ENCODE measurements at regions not wholly inside any gene's neighbourhood (a gene's known extent, or its start where the extent isn't known, plus 50 kb on each side); places are given as distances from the start of the nearest gene placed in this dataset.
A peak's percentile ranks its signal among the peaks of the same experiment; 100 is the strongest.

- TF ChIP-seq CTCF (IDR thresholded peaks at IDR 0.05; ENCODE audit: unreplicated experiment in 3 of 3): no peak
- H3K9me3 Mint-ChIP-seq: no peaks in the 10 kb centered on the region
- no peaks in the 10 kb centered on the region for H3K36me3 Mint-ChIP-seq (ENCODE audit: low read depth)
- no peaks in the 10 kb centered on the region for H3K4me1 Mint-ChIP-seq
- no peaks in the 10 kb centered on the region for H3K27me3 Mint-ChIP-seq (ENCODE audit: low read depth)
- H3K4me3 Mint-ChIP-seq: no peak overlapping the region
- no peak overlapping the region for H3K27ac Mint-ChIP-seq
Measured at GRCh38 chr7:94205529-94205928, 189.2 kb upstream of the COL1A2 start.

GRCh38 chr7:94206295-94206694 is 188.4 kb upstream of the COL1A2 start:
- TF ChIP-seq CTCF (IDR thresholded peaks at IDR 0.05; ENCODE audit: unreplicated experiment in 3 of 3): no peak
- no peaks in the 10 kb centered on the region for H3K4me1 Mint-ChIP-seq
- no peaks in the 10 kb centered on the region for H3K9me3 Mint-ChIP-seq
- no peak overlapping the region for H3K4me3 Mint-ChIP-seq
- no peaks in the 10 kb centered on the region for H3K27me3 Mint-ChIP-seq (ENCODE audit: low read depth)
- no peak overlapping the region for H3K27ac Mint-ChIP-seq
- H3K36me3 Mint-ChIP-seq (ENCODE audit: low read depth): no peaks in the 10 kb centered on the region

- TF ChIP-seq CTCF (IDR thresholded peaks at IDR 0.05; ENCODE audit: unreplicated experiment in 3 of 3): no peak
- no peaks in the 10 kb centered on the region for H3K4me1 Mint-ChIP-seq
- no peaks in the 10 kb centered on the region for H3K27me3 Mint-ChIP-seq (ENCODE audit: low read depth)
- no peaks in the 10 kb centered on the region for H3K36me3 Mint-ChIP-seq (ENCODE audit: low read depth)
- H3K27ac Mint-ChIP-seq: no peak overlapping the region
- H3K4me3 Mint-ChIP-seq: no peak overlapping the region
- H3K9me3 Mint-ChIP-seq: no peaks in the 10 kb centered on the region
Measured at GRCh38 chr7:94212160-94212559, 182.5 kb upstream of the COL1A2 start.

GRCh38 chr7:94216944-94217461 is 177.7 kb upstream of the COL1A2 start:
- Mint-ChIP-seq H3K36me3 (ENCODE audit: low read depth) (no peaks in the 10 kb centered on the region), H3K27ac (no peak overlapping the region), H3K27me3 (ENCODE audit: low read depth) (no peaks in the 10 kb centered on the region), H3K4me1 (no peaks in the 10 kb centered on the region), H3K9me3 (peaks cover 4% of the 10 kb centered on the region), H3K4me3 (no peak overlapping the region)
- no peak for TF ChIP-seq CTCF (IDR thresholded peaks at IDR 0.05; ENCODE audit: unreplicated experiment in 3 of 3)

- Mint-ChIP-seq H3K27ac (peak overlapping the region in 1 of 3 experiments; percentile 30), H3K4me1 (no peaks in the 10 kb centered on the region), H3K27me3 (ENCODE audit: low read depth) (no peaks in the 10 kb centered on the region), H3K9me3 (peaks cover 4% of the 10 kb centered on the region), H3K4me3 (no peak overlapping the region), H3K36me3 (ENCODE audit: low read depth) (no peaks in the 10 kb centered on the region)
- no peak for TF ChIP-seq CTCF (IDR thresholded peaks at IDR 0.05; ENCODE audit: unreplicated experiment in 3 of 3)
Measured at GRCh38 chr7:94217766-94218165, 176.9 kb upstream of the COL1A2 start.

DNA sequence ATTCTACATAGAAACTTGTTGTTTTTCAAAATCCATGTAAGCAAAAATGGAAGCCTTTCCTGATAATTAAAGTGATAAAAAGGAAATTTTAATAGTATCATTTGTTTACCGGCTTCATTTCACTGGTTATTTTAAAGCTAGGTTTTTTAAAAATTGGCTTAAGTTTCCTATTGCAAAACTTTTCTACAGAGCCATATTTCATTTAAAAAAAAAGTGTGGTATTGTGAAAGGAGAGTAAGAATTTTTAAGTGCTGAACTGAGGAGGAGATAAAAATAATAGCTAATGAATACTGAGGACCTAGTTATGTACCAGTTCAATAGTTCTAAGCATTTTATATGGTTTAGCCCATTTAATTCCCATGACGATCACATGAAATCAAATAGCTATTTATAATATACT is 172.2 kb upstream of the COL1A2 start:
- no peaks in the 10 kb centered on the region for H3K36me3 Mint-ChIP-seq (ENCODE audit: low read depth)
- H3K4me1 Mint-ChIP-seq: peaks cover 7% of the 10 kb centered on the region
- peaks cover 4% of the 10 kb centered on the region for H3K9me3 Mint-ChIP-seq
- TF ChIP-seq CTCF (IDR thresholded peaks at IDR 0.05; ENCODE audit: unreplicated experiment in 3 of 3): no peak
- H3K27me3 Mint-ChIP-seq (ENCODE audit: low read depth): peaks cover 10% of the 10 kb centered on the region
- H3K4me3 Mint-ChIP-seq: no peak overlapping the region
- H3K27ac Mint-ChIP-seq: no peak overlapping the region

Measured in nephron (organoid).